SK-N-SH treated with all-trans-retinoic acid at 6 μM for 48 hours (cell line): ENCODE measurements at regions not wholly inside any gene's neighbourhood (a gene's known extent, or its start where the extent isn't known, plus 50 kb on each side); places are given as distances from the start of the nearest gene placed in this dataset.

Source experiments
- CSDC2 ChIP-seq: fragments of 250-450 bp; sonication (Bioruptor Pico); IDR thresholded peaks from 2 replicates; pipeline ENCODE4 v1.5.0; 2020; ENCODE audit warnings: mild to moderate bottlenecking, moderate library complexity
- POU6F1 ChIP-seq: fragments of 250-450 bp; sonication (Bioruptor Pico); IDR thresholded peaks from 2 replicates; pipeline ENCODE4 v1.8.0; 2021; ENCODE audit warnings: low read depth, mild to moderate bottlenecking, moderate library complexity, borderline replicate concordance

- TF ChIP-seq CSDC2 (CRISPR knock-in tag) (no peak), POU6F1 (no peak)
These were observed 103.8 kb upstream of the PPP3CA start for GRCh38 chr4:101451086-101451485.
